Adrenal gland (tissue), 9 donors: ENCODE measurements at regions not wholly inside any gene's neighbourhood (a gene's known extent, or its start where the extent isn't known, plus 50 kb on each side); places are given as distances from the start of the nearest gene placed in this dataset.

Source experiments
- DNase-seq, 7 donors: peaks; one replicate each; pipeline ENCODE4 v3.0.0-alpha.2; 2019 to 2020
- H3K27ac ChIP-seq, 5 donors: fragments of 200-600 bp; sonication (generic) in 4 of 5; 1 replicate in 3 of 5; 2 replicates in 2 of 5; pipeline versions ENCODE4 v1.5.1 to v1.8.0; 2016 to 2020; ENCODE audit warnings: mild to moderate bottlenecking in 1 of 5
- H3K27me3 ChIP-seq: fragments of 200-600 bp; 2 replicates; pipeline ENCODE4 v1.8.0; 2021
- H3K36me3 ChIP-seq, 2 donors: fragments of 200-600 bp; replicated peaks in 1 of 2; 1 replicate in 1 of 2; 2 replicates in 1 of 2; pipeline versions ENCODE4 v1.5.1 to v1.8.0; 2018 to 2022
- H3K4me1 ChIP-seq, 2 donors: fragments of 200-600 bp; replicated peaks in 1 of 2; 1 replicate in 1 of 2; 2 replicates in 1 of 2; pipeline versions ENCODE4 v1.5.1 to v1.8.0; 2018 to 2021
- H3K4me3 ChIP-seq, 4 donors: fragments of 200-600 bp; sonication (generic) in 3 of 4; one replicate each; pipeline ENCODE4 v1.5.1; 2016 to 2018
- H3K9me3 ChIP-seq, 3 donors: fragments of 200-600 bp; sonication (generic) in 1 of 3; replicated peaks in 1 of 3; 1 replicate in 2 of 3; 2 replicates in 1 of 3; pipeline versions ENCODE4 v1.5.1 to v1.8.0; 2016 to 2021
- POLR2A ChIP-seq, 2 donors: fragments of 450-650 bp; IDR thresholded peaks; one replicate each; pipeline ENCODE4 v1.6.1; 2017; ENCODE audit warnings: antibody characterized with exemption in 2 of 2, mild to moderate bottlenecking in 2 of 2, moderate library complexity in 1 of 2
- WGBS, 4 donors: extraction: QIAGEN DNeasy Blood & Tissue Kit in 2 of 4; methylation state at CpG; one replicate each; pipeline versions ENCODE4 v1.1.5 to v1.1.7; 2013 to 2017; 5-methylcytosine and 5-hydroxymethylcytosine counted together
- intact Hi-C, 2 donors: fragments of 100-400 bp; cut with DNase I; formaldehyde crosslinking; loops; one replicate each; pipeline versions ENCODE4 v1.14.1 to v1.15.0; 2022 to 2023
- TF ChIP-seq, protein P1 (sequence below), 6 experiments: fragments of 450-650 bp in 4 of 6; fragments of 200-600 bp in 2 of 6; sonication (generic) in 1 of 6; IDR thresholded peaks; 1 replicate in 5 of 6; 2 replicates in 1 of 6; pipeline versions ENCODE4 v1.5.1 to v1.8.0; 2016 to 2021; ENCODE audit warnings: antibody characterized with exemption in 6 of 6, mild to moderate bottlenecking in 2 of 6, moderate library complexity in 1 of 6
- donor health status: healthy with polysubstance abuse.
- donor health status: Bipolar disorder and iron deficiency.
- donor health status: DM: yes; HTN: yes; CAD: no.
- donor health status: DM: no; HTN: no; CAD: no.
- donor health status: DM: no; HTN: no; CAD: no.

DNA sequence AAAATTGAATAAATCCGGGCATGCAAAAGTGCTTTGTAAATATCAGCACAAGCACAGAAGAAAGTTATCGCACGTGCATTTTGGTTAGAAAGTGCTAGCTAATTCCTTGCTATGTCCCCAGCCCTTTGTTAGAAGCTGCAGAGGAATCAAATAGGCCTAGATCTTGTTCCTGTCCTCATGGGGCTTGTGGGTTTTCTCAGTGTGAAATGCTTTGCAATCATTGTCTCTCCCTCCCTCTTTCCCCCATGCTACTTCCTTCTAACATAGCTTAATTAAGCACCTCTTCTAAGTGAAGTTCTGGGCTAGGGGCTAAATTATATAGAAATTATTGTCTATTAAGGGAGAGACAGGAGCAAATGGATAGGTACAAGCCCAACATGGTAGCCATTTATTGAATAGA is 271.7 kb downstream of the RPLP1 start:
- H3K4me3 ChIP-seq: no peak overlapping the region
- no peak for DNase-seq
- WGBS, 4 donors: 83 to 92% (median 90%) methylated on average over 3 of the region's 3 CpGs
- no peak overlapping the region for H3K27ac ChIP-seq
- TF ChIP-seq POLR2A (IDR thresholded peaks at IDR 0.05): no peak
- TF ChIP-seq, protein P1, sequence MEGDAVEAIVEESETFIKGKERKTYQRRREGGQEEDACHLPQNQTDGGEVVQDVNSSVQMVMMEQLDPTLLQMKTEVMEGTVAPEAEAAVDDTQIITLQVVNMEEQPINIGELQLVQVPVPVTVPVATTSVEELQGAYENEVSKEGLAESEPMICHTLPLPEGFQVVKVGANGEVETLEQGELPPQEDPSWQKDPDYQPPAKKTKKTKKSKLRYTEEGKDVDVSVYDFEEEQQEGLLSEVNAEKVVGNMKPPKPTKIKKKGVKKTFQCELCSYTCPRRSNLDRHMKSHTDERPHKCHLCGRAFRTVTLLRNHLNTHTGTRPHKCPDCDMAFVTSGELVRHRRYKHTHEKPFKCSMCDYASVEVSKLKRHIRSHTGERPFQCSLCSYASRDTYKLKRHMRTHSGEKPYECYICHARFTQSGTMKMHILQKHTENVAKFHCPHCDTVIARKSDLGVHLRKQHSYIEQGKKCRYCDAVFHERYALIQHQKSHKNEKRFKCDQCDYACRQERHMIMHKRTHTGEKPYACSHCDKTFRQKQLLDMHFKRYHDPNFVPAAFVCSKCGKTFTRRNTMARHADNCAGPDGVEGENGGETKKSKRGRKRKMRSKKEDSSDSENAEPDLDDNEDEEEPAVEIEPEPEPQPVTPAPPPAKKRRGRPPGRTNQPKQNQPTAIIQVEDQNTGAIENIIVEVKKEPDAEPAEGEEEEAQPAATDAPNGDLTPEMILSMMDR (IDR thresholded peaks at IDR 0.05): no peak
- H3K36me3 ChIP-seq: no peaks in the 10 kb centered on the region
- no peaks in the 10 kb centered on the region for H3K27me3 ChIP-seq
- H3K9me3 ChIP-seq: no peaks in the 10 kb centered on the region
- intact Hi-C loops: loop anchor here in 1 of 2 donors (10.0 kb wide), 1 partner anchor 370 kb away; the partner anchor contains the start of gene TLE3
- H3K4me1 ChIP-seq: no peaks in the 10 kb centered on the region

DNA sequence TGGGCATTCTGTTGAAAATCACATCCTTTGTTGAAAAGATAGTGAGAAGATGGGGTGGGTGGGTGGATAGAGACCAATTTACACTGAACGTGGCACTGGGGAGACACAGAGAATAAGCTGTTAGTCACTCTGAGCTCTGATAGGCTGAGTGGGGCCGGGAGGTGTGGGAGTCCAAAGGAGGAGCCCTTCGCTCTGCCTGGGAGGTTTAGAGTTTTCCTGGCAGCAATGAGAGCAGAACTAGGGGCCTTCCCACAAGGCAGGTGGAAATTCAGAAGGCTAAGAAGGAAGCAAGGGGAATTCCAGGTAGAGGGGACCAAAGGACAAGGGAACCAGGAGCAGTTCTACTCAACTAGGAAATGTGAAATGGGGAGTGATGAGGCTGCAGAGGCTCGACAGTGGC is 272.7 kb downstream of the RPLP1 start:
- intact Hi-C loops: loop anchor here in 1 of 2 donors (5.0 to 10.0 kb wide), 2 partner anchors 370 to 742 kb away; partner anchors contain the start of gene TLE3
- no peak for DNase-seq
- no peaks in the 10 kb centered on the region for H3K36me3 ChIP-seq
- no peak overlapping the region for H3K4me3 ChIP-seq
- H3K27me3 ChIP-seq: no peaks in the 10 kb centered on the region
- no peak overlapping the region for H3K27ac ChIP-seq
- 76 to 88% (median 79%) methylated on average over 4 of the region's 4 CpGs for WGBS, 4 donors
- no peaks in the 10 kb centered on the region for H3K9me3 ChIP-seq
- TF ChIP-seq, protein P1 (IDR thresholded peaks at IDR 0.05): no peak
- TF ChIP-seq POLR2A (IDR thresholded peaks at IDR 0.05): no peak
- no peaks in the 10 kb centered on the region for H3K4me1 ChIP-seq

DNA sequence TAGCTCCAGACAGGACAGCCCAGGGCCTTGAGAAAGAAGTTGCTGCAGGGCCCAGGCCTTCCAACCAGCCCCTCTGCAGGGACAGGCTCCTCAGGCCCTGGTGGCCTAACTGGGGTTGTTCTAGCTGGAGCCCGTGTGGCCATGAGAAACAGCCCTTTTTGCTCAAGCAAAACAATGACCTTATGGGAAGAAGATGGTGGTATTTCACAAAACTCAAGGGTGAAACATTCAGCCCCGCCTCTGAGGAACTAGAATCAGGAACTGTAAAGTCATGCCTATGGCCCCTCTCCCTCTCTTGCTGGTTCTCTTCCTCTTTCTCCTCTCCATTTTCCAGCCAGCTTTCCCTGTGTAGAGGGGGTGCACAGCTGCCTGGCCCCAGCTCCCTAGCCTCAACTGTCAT is 273.3 kb downstream of the RPLP1 start:
- no peaks in the 10 kb centered on the region for H3K36me3 ChIP-seq

DNA sequence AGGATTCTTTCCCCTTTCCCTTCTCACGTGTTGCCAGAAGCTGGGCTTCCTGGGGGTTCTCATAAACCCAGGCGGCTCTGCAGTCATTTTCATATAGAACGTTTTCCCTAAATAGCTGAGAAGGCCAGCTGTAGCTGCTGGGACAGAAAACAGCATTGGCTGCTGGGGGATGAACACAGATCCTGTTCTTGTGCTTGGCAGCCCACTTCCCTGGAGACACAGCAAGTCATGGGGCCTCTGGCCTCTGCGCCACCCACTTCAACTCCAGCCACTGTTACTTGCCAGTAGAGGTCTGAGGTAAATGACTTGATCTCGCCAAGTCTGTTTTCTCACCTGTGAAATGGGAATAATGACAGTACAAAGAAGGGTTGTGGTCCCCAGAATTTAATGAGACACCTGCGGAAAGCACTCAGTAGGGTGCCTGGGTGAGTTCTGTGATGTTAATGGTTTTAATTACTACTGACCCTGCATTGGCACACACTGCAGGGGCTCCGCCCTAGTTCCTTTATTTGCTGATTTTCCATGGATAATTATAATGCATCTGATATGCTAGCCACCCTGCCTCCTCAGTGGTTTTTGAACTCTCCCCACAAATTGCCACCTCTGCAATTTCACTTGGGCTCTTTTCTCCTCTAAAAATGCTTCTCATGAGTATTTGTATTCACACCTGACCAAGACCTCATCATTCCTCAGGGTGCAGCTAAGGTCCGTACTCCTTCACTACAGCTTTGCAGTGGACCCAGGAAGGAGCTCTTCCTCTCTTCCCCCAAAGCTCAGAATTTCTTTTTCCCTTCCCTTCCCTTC is 274.7 kb downstream of the RPLP1 start:
- Histone ChIP-seq H3K27ac (no peak overlapping the region), H3K4me3 (no peak overlapping the region), H3K27me3 (no peaks in the 10 kb centered on the region), H3K36me3 (no peaks in the 10 kb centered on the region), H3K9me3 (no peaks in the 10 kb centered on the region), H3K4me1 (no peaks in the 10 kb centered on the region)
- intact Hi-C loops: loop anchor here in 1 of 2 donors (5.0 to 10.0 kb wide), 2 partner anchors 367 to 740 kb away; partner anchors contain the start of gene TLE3
- WGBS, 4 donors: 61 to 79% (median 69%) methylated on average over 8 of the region's 8 CpGs
- peak in 1 of 7 donors; percentile 14 for DNase-seq
- TF ChIP-seq, protein P1 (IDR thresholded peaks at IDR 0.05): no peak
- TF ChIP-seq POLR2A (IDR thresholded peaks at IDR 0.05): no peak

More for the DNA sequence above, 273.3 kb downstream of the RPLP1 start:
- H3K9me3 ChIP-seq: no peaks in the 10 kb centered on the region
- H3K4me1 ChIP-seq: no peaks in the 10 kb centered on the region
- H3K4me3 ChIP-seq: no peak overlapping the region
- H3K27me3 ChIP-seq: no peaks in the 10 kb centered on the region
- WGBS, 4 donors: 56 to 82% (median 72%) methylated on average over 2 of the region's 2 CpGs
- intact Hi-C loops: loop anchor here in 1 of 2 donors (5.0 to 10.0 kb wide), 2 partner anchors 369 to 741 kb away; partner anchors contain the start of gene TLE3
- H3K27ac ChIP-seq: peak overlapping the region in 1 of 5 donors; percentile 63
- TF ChIP-seq, protein P1 (IDR thresholded peaks at IDR 0.05): no peak
- DNase-seq: peak in 4 of 7 donors; percentile 27 to 54 (median 34)
